ENCODE measurements at regions not wholly inside any gene's neighbourhood (a gene's known extent, or its start where the extent isn't known, plus 50 kb on each side); places are given as distances from the start of the nearest gene placed in this dataset.

DNA sequence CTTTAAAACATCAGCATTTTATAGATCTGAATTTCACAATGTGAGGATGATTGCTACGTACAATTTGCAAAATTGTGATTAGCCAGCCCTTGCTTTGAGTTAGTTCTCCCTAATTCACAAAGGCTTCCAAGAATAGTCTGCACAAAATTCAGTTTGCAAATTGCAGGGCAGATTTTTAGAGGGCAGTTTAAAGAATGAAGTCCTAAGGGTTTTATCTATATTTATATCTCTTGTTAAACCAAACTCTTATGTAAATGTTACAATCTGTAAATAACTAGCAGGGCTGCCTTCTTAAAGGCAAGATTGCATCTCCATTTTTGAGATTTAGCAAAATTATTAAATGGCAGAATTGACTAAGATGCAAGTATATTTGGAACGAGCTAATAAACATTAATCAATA lies 52.8 kb upstream of the ZNF536 start:
- no peaks in the 10 kb centered on the region for H3K9me2 ChIP-seq (ENCODE audit: insufficient read depth)
- intact Hi-C loops (cut with micrococcal nuclease) = no loop called here
- H3K27ac ChIP-seq (ENCODE audit: low read depth, low read length) = no peak overlapping the region
- H3K36me3 ChIP-seq (ENCODE audit: control insufficient read depth in 1 of 2, insufficient read depth in 2 of 2, low read length in 2 of 2) = no peaks in the 10 kb centered on the region
- H3K79me2 ChIP-seq (ENCODE audit: insufficient read depth, low read length) = no peaks in the 10 kb centered on the region
- no peak overlapping the region for H3K4me3 ChIP-seq (replicated peaks in 1 of 2; ENCODE audit: low read depth in 1 of 2, low read length in 2 of 2)
- H3K9me3 ChIP-seq (ENCODE audit: control insufficient read depth in 1 of 2, insufficient read depth in 1 of 2, low read depth in 1 of 2, low read length in 2 of 2) = no peaks in the 10 kb centered on the region
- ATAC-seq (no peak), DNase-seq (ENCODE audit: low read depth, low spot score) (no peak)
- BruUV-seq (replicated peaks) = no TSS peak
- H3K27me3 ChIP-seq (ENCODE audit: insufficient read depth, low read length) = 0 out of 2 replicates have a peak, but pooled peaks cover 14% of the 10 kb centered on the region
- no peak overlapping the region for H3K4me2 ChIP-seq (ENCODE audit: low read length)
- no peaks in the 10 kb centered on the region for H3K4me1 ChIP-seq (ENCODE audit: control insufficient read depth in 1 of 2, insufficient read depth in 2 of 2, low read length in 2 of 2)
- ChIA-PET CTCF (no interaction called here), POLR2A (no interaction called here), RAD21 (ENCODE audit: low non-redundant PET in 1 of 2, low total read pairs in 2 of 2, uncharacterized antibody in 2 of 2, unreplicated experiment in 2 of 2) (no interaction called here)
- no peak overlapping the region for H2AFZ ChIP-seq (ENCODE audit: low read depth, low read length, poor library complexity, severe bottlenecking)
- H3K9ac ChIP-seq (ENCODE audit: low read length) = no peak overlapping the region
- H4K20me1 ChIP-seq (ENCODE audit: insufficient read depth) = no peaks in the 10 kb centered on the region
- TF ChIP-seq SRF (IDR thresholded peaks at IDR 0.05; ENCODE audit: low read depth) (no peak), RAD21 (IDR thresholded peaks at IDR 0.05; ENCODE audit: low read depth) (no peak)
- TF ChIP-seq, protein P1, sequence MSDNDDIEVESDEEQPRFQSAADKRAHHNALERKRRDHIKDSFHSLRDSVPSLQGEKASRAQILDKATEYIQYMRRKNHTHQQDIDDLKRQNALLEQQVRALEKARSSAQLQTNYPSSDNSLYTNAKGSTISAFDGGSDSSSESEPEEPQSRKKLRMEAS (IDR thresholded peaks at IDR 0.05) = no peak

- ChIA-PET CTCF (no interaction called here), RAD21 (ENCODE audit: low non-redundant PET in 1 of 2, low total read pairs in 2 of 2, uncharacterized antibody in 2 of 2, unreplicated experiment in 2 of 2) (no interaction called here), POLR2A (no interaction called here)
- ATAC-seq = no peak
- intact Hi-C loops (cut with micrococcal nuclease) = no loop called here
- Histone ChIP-seq H3K36me3 (ENCODE audit: control insufficient read depth in 1 of 2, insufficient read depth in 2 of 2, low read length in 2 of 2) (no peaks in the 10 kb centered on the region), H3K4me3 (replicated peaks in 1 of 2; ENCODE audit: low read depth in 1 of 2, low read length in 2 of 2) (no peak overlapping the region), H3K27me3 (ENCODE audit: insufficient read depth, low read length) (0 out of 2 replicates have a peak, but pooled peaks cover 14% of the 10 kb centered on the region), H2AFZ (ENCODE audit: low read depth, low read length, poor library complexity, severe bottlenecking) (no peak overlapping the region), H3K27ac (ENCODE audit: low read depth, low read length) (no peak overlapping the region), H3K79me2 (ENCODE audit: insufficient read depth, low read length) (no peaks in the 10 kb centered on the region), H4K20me1 (ENCODE audit: insufficient read depth) (no peaks in the 10 kb centered on the region), H3K4me2 (ENCODE audit: low read length) (no peak overlapping the region), H3K9ac (ENCODE audit: low read length) (no peak overlapping the region), H3K9me3 (ENCODE audit: control insufficient read depth in 1 of 2, insufficient read depth in 1 of 2, low read depth in 1 of 2, low read length in 2 of 2) (no peaks in the 10 kb centered on the region), H3K9me2 (ENCODE audit: insufficient read depth) (no peaks in the 10 kb centered on the region), H3K4me1 (ENCODE audit: control insufficient read depth in 1 of 2, insufficient read depth in 2 of 2, low read length in 2 of 2) (no peaks in the 10 kb centered on the region)
- BruUV-seq (replicated peaks) = no TSS peak
- no peak for DNase-seq (ENCODE audit: low read depth, low spot score)
- TF ChIP-seq CBX3 (IDR thresholded peaks at IDR 0.05; ENCODE audit: low read depth) (no peak), EZH2 (IDR thresholded peaks at IDR 0.05) (no peak), SP1 (IDR thresholded peaks at IDR 0.05; ENCODE audit: low read depth) (no peak), ZFX (IDR thresholded peaks at IDR 0.05) (no peak), CEBPB (IDR thresholded peaks at IDR 0.05; ENCODE audit: low read depth) (no peak), ZBTB33 (IDR thresholded peaks at IDR 0.05; ENCODE audit: extremely low read depth, insufficient replicate concordance, low read length) (no peak), EZH2phosphoT487 (IDR thresholded peaks at IDR 0.05; ENCODE audit: borderline replicate concordance) (no peak), SRF (IDR thresholded peaks at IDR 0.05; ENCODE audit: low read depth) (no peak), POLR2AphosphoS5 (IDR thresholded peaks at IDR 0.05; ENCODE audit: low read depth, low read length) (no peak), RAD21 (IDR thresholded peaks at IDR 0.05; ENCODE audit: low read depth) (no peak), REST (IDR thresholded peaks at IDR 0.05; ENCODE audit: low read depth) (no peak), JUND (IDR thresholded peaks at IDR 0.05) (no peak), ELF1 (IDR thresholded peaks at IDR 0.05; ENCODE audit: borderline replicate concordance, low read depth) (no peak), FOSL1 (IDR thresholded peaks at IDR 0.05; ENCODE audit: low read depth) (no peak), POLR2A (IDR thresholded peaks at IDR 0.05; ENCODE audit: borderline replicate concordance, extremely low read depth, insufficient read depth, insufficient read length) (no peak), SIN3A (IDR thresholded peaks at IDR 0.05; ENCODE audit: low read depth) (no peak), ZNF274 (IDR thresholded peaks at IDR 0.05; ENCODE audit: low read depth, low read length) (no peak)
- TF ChIP-seq, protein P1 (IDR thresholded peaks at IDR 0.05) = no peak
These were observed 52.3 kb upstream of the ZNF536 start for GRCh38 chr19:30319876-30320275.
